GM21786 (cell line): ENCODE measurements at regions not wholly inside any gene's neighbourhood (a gene's known extent, or its start where the extent isn't known, plus 50 kb on each side); places are given as distances from the start of the nearest gene placed in this dataset.
"Not testable (repeated sequence)": the region's sequence is repeated elsewhere in the genome, so short reads cannot be mapped to it uniquely, and the experiment has no call there.

Experiments used
- ATAC-seq: cut with Tn5 transposase; IDR thresholded peaks from one replicate; pipeline ENCODE4 v1.9.1; 2021; ENCODE audit not compliant: unreplicated experiment

DNA sequence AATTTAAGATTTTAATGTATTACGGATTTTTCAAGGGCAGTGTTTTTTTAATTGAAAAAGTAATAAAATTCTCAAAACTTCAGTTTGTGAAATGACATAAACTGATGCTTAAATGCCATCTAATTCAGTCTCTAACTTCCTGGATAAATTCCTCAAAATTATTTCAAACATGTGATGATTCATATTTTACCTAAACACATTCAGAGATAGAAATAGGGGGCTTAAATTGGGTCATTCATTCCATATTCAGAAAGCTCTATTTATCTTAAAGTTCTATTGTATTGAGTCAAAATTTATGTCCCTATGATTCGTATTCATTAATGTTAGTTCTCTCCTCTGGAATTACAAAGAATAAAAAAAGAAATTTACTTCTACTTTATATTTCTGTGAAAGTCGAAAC lies 713.6 kb upstream of the CHRM3 start:
- no peak for ATAC-seq

GRCh38 chr1:238672262-238672661 lies 714.1 kb upstream of the CHRM3 start:
- ATAC-seq: no peak

GRCh38 chr1:238664139-238664538 lies 722.2 kb upstream of the CHRM3 start:
- no peak for ATAC-seq

DNA sequence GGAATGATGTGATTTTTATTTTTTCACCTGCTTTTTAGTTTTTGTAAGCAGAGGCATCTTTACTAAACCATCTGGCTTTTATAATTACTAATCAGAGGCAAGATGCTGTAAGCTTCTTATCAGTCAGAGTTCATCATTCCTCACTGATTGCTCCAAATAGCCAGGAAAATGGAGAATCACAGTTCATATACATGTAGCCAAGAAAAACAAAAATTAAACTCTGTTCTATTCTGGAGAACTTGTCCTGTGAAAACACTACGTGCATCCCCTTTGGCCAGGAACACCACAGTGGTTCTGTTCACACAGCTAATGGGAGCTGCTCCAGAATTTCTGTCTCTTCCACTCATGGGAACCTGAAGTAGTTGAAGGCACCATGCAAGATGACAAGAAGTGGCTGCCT lies 725.5 kb upstream of the CHRM3 start:
- no peak for ATAC-seq

GRCh38 chr1:238658763-238659162 lies 727.6 kb upstream of the CHRM3 start:
- no peak for ATAC-seq

- ATAC-seq: no peak
These were observed 732.6 kb upstream of the CHRM3 start for GRCh38 chr1:238653693-238654321.

GRCh38 chr1:238652346-238652968 lies 733.9 kb upstream of the CHRM3 start:
- ATAC-seq: no peak

GRCh38 chr1:238649200-238649599 lies 737.2 kb upstream of the CHRM3 start:
- no peak for ATAC-seq

- no peak for ATAC-seq
These were observed 737.6 kb upstream of the CHRM3 start for GRCh38 chr1:238648751-238649150.

GRCh38 chr1:238648296-238648695 lies 738.1 kb upstream of the CHRM3 start:
- no peak for ATAC-seq

DNA sequence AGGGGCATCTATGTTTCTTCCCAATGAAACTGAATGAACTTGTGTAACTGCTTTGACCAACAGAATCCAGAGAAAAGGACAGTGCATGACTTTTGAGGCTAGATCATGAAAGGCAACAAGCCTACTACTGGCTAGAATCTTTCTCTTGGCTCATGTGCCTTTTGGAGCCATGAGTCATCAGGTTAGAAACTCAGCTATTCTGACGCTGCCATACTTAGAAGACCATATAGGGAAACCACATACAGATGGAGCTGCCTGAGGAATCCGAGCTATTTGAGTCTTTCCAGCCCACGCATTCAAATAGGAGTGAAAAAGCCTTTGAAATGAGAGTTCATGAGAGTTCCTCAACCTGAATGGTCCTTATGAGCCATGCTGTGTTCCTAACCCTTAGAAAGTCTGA lies 738.5 kb upstream of the CHRM3 start:
- peak; percentile 55 for ATAC-seq

DNA sequence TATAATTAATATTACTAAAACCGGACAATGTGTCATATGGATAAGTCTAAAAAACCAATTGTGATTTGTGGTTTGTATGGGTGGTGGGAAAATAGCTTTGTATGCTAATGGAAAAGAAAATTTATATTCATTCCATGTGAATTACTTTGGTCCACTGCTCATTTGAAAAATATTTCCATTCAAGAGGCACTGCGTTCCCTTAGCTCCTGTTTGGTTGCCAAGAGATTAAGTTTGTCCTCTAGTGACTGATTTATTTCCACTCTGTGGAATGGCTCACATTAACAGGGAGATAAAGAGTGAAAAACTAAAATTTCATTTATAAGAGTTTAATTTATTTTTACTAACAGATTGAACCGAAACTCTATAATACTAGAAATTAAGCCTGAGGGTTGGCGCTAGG lies 744.1 kb upstream of the CHRM3 start:
- no peak for ATAC-seq

GRCh38 chr1:238639861-238640260 lies 746.5 kb upstream of the CHRM3 start:
- ATAC-seq: no peak

DNA sequence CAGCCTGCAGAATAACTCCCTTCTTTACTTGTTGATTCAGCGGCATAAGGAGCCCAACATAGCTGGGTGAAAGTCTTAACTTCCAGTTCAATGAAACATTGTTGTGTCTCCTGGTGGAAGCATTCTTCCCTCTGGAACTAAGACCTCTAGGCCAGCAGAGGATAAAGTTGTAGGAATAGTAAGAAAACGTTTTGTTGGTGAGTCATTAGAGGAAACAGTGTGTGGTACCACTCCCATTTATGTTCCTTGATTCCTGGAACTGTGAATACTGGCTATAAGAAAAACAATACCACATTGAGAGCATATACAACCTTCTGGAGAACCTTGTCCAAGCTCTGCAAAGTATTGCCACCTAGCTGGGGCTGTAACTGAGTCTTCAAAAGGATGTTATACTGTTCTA lies 737.4 kb upstream of the ZP4 start:
- no peak for ATAC-seq

DNA sequence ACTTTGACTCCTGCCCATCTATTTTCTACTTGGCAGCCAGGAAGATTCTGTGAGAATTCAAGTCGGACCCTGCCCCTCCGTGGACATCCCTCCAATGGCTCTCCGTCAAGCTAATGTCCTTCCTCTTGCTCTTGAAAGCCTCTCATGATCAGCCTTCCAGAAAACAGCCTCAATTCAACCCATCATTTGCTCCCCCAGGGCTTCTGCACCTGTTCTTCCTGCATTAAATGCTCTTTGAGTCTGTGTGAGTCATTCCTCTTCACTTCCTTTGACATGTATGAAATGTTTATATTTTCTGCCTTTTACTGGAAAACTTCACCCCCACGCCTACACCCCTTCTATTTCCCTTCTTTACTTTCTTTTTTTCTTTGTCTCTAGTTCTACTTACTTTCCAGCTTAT lies 734.1 kb upstream of the ZP4 start:
- no peak for ATAC-seq

GRCh38 chr1:238621405-238621804 lies 730.7 kb upstream of the ZP4 start:
- no peak for ATAC-seq

DNA sequence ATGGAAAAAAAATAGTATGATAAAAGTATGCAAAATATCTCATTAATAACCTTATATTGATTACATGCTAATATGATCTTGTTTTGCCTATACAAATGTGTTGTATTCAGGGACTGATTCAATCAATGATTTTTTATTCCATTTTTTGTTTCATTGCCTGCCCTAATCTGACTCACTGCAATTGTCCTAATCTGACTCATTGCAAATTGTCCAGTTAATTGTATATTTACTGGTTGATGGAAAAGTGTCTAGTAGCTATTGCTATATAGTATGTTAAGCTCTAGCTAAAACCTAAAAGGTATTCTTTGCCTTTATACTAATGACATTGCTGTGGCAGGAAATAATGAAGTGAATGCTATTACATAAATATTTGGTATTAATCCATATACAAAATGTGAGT lies 728.9 kb upstream of the ZP4 start:
- ATAC-seq: no peak

- no peak for ATAC-seq
These were observed 720.7 kb upstream of the ZP4 start for GRCh38 chr1:238611406-238611805.

GRCh38 chr1:238608144-238608543 lies 717.4 kb upstream of the ZP4 start:
- no peak for ATAC-seq

GRCh38 chr1:238606896-238607295 lies 716.2 kb upstream of the ZP4 start:
- ATAC-seq: no peak

- no peak for ATAC-seq
These were observed 715.7 kb upstream of the ZP4 start for GRCh38 chr1:238606457-238606856.

GRCh38 chr1:238604357-238604756 lies 713.6 kb upstream of the ZP4 start:
- no peak for ATAC-seq

- ATAC-seq: not testable (repeated sequence)
These were observed 710.9 kb upstream of the ZP4 start for GRCh38 chr1:238601604-238602003.
